Osteoblast (primary cell): ENCODE measurements at regions not wholly inside any gene's neighbourhood (a gene's known extent, or its start where the extent isn't known, plus 50 kb on each side); places are given as distances from the start of the nearest gene placed in this dataset.

Experiments used
- DNase-seq: peaks from one replicate; pipeline ENCODE4 v3.0.0; 2011; ENCODE audit warnings: low spot score, mixed read lengths; ENCODE audit not compliant: insufficient read length; ENCODE audit errors: missing footprints
- H2AFZ ChIP-seq: 2 replicates; pipeline ENCODE4 v1.6.0; 2011; ENCODE audit warnings: mild to moderate bottlenecking, low read length
- H3K27ac ChIP-seq: 2 replicates; pipeline ENCODE4 v1.5.1; 2011; ENCODE audit warnings: mild to moderate bottlenecking, low read depth, low read length, moderate library complexity
- H3K27me3 ChIP-seq: 2 replicates; pipeline ENCODE4 v1.6.0; 2012; ENCODE audit warnings: mild to moderate bottlenecking, control low read depth, inconsistent platforms, low read length, moderate library complexity; ENCODE audit not compliant: insufficient read depth
- H3K36me3 ChIP-seq: 2 replicates; pipeline ENCODE4 v1.5.1; 2011; ENCODE audit warnings: mild to moderate bottlenecking, low read length, control low read depth, moderate library complexity; ENCODE audit not compliant: insufficient read depth
- H3K4me1 ChIP-seq: 2 replicates; pipeline ENCODE4 v1.5.1; 2011; ENCODE audit warnings: mild to moderate bottlenecking, low read length, control low read depth, moderate library complexity; ENCODE audit not compliant: insufficient read depth
- H3K4me2 ChIP-seq: 2 replicates; pipeline ENCODE4 v1.6.0; 2011; ENCODE audit warnings: mild to moderate bottlenecking, low read length; ENCODE audit not compliant: insufficient read depth
- H3K4me3 ChIP-seq: fragments of 200-600 bp; sonication (generic); 3 replicates; pipeline ENCODE4 v1.5.1; 2012; ENCODE audit warnings: mild to moderate bottlenecking, low read length, inconsistent platforms; ENCODE audit not compliant: insufficient read depth
- H3K79me2 ChIP-seq: 2 replicates; pipeline ENCODE4 v1.6.0; 2012; ENCODE audit warnings: mild to moderate bottlenecking, low read length, control low read depth, inconsistent platforms; ENCODE audit not compliant: insufficient read depth
- H3K9me3 ChIP-seq: 2 replicates; pipeline ENCODE4 v1.5.1; 2011; ENCODE audit warnings: low read depth, low read length, control low read depth
- H4K20me1 ChIP-seq: 2 replicates; pipeline ENCODE4 v1.6.0; 2012; ENCODE audit warnings: mild to moderate bottlenecking, low read length, control low read depth; ENCODE audit not compliant: insufficient read depth
- CTCF ChIP-seq: IDR thresholded peaks from 2 replicates; pipeline ENCODE4 v1.5.1; 2011; ENCODE audit warnings: mild to moderate bottlenecking, low read depth, low read length, moderate library complexity; ENCODE audit errors: extremely low read depth

- Histone ChIP-seq H3K27ac (peak overlapping the region; percentile 25), H3K9me3 (no peaks in the 10 kb centered on the region)
- no peak for DNase-seq
Observed at GRCh38 chr7:137080516-137081203, 212.2 kb downstream of the CHRM2 start.

GRCh38 chr7:137078781-137079180, 210.3 kb downstream of the CHRM2 start:
- no peak for DNase-seq
- no peaks in the 10 kb centered on the region for H3K27me3 ChIP-seq
- no peaks in the 10 kb centered on the region for H4K20me1 ChIP-seq
- H3K4me3 ChIP-seq, result no peak overlapping the region
- H3K79me2 ChIP-seq, result no peaks in the 10 kb centered on the region
- H3K9me3 ChIP-seq, result no peaks in the 10 kb centered on the region
- H3K4me1 ChIP-seq, result peaks cover 32% of the 10 kb centered on the region
- TF ChIP-seq CTCF, result no peak
- H3K4me2 ChIP-seq, result no peak overlapping the region
- no peaks in the 10 kb centered on the region for H3K36me3 ChIP-seq
- no peak overlapping the region for H3K27ac ChIP-seq
- H2AFZ ChIP-seq, result no peak overlapping the region

More at GRCh38 chr7:137080516-137081203, 212.2 kb downstream of the CHRM2 start:
- no peaks in the 10 kb centered on the region for H3K27me3 ChIP-seq
- H3K4me3 ChIP-seq, result no peak overlapping the region
- H3K4me1 ChIP-seq, result peaks cover 32% of the 10 kb centered on the region
- no peak overlapping the region for H2AFZ ChIP-seq
- TF ChIP-seq CTCF, result no peak
- H4K20me1 ChIP-seq, result no peaks in the 10 kb centered on the region
- H3K36me3 ChIP-seq, result no peaks in the 10 kb centered on the region
- H3K4me2 ChIP-seq, result peak overlapping the region; percentile 17
- H3K79me2 ChIP-seq, result no peaks in the 10 kb centered on the region

- H3K36me3 ChIP-seq, result no peaks in the 10 kb centered on the region
- H3K4me3 ChIP-seq, result no peak overlapping the region
- H3K4me2 ChIP-seq, result peak overlapping the region; percentile 15
- no peaks in the 10 kb centered on the region for H4K20me1 ChIP-seq
- peak overlapping the region; percentile 78 for H3K27ac ChIP-seq
- H3K79me2 ChIP-seq, result no peaks in the 10 kb centered on the region
- no peaks in the 10 kb centered on the region for H3K27me3 ChIP-seq
- no peak overlapping the region for H2AFZ ChIP-seq
- no peak for TF ChIP-seq CTCF
- peaks cover 20% of the 10 kb centered on the region for H3K4me1 ChIP-seq
- H3K9me3 ChIP-seq, result no peaks in the 10 kb centered on the region
- DNase-seq, result peak; percentile 31
Observed at GRCh38 chr7:137074391-137075030, 206.1 kb downstream of the CHRM2 start.

- peak overlapping the region; percentile 78 for H3K27ac ChIP-seq
- no peaks in the 10 kb centered on the region for H3K79me2 ChIP-seq
- H3K4me3 ChIP-seq, result no peak overlapping the region
- DNase-seq, result no peak
- H3K4me1 ChIP-seq, result peaks cover 20% of the 10 kb centered on the region
- H3K36me3 ChIP-seq, result no peaks in the 10 kb centered on the region
- H3K4me2 ChIP-seq, result peak overlapping the region; percentile 2
- H2AFZ ChIP-seq, result peak overlapping the region; percentile 66
- H3K9me3 ChIP-seq, result no peaks in the 10 kb centered on the region
- no peaks in the 10 kb centered on the region for H3K27me3 ChIP-seq
- no peaks in the 10 kb centered on the region for H4K20me1 ChIP-seq
- TF ChIP-seq CTCF, result no peak
Observed at GRCh38 chr7:137073571-137074325, 205.3 kb downstream of the CHRM2 start.
